HEK293T (cell line): ENCODE measurements at regions not wholly inside any gene's neighbourhood (a gene's known extent, or its start where the extent isn't known, plus 50 kb on each side); places are given as distances from the start of the nearest gene placed in this dataset.

Source experiments
- BHLHE40 ChIP-seq: fragments of 450-650 bp; IDR thresholded peaks from 2 replicates; pipeline ENCODE4 v1.6.1; 2016; ENCODE audit warnings: mild to moderate bottlenecking, moderate library complexity, borderline replicate concordance
- FOXA1 ChIP-seq: fragments of 450-650 bp; IDR thresholded peaks from 2 replicates; pipeline ENCODE4 v1.6.1; 2016; ENCODE audit warnings: mild to moderate bottlenecking
- FOXK2 ChIP-seq: fragments of 450-650 bp; IDR thresholded peaks from 2 replicates; pipeline ENCODE4 v1.6.1; 2016; ENCODE audit warnings: mild to moderate bottlenecking
- FOXM1 ChIP-seq: fragments of 450-650 bp; IDR thresholded peaks from 2 replicates; pipeline ENCODE4 v1.6.1; 2017; ENCODE audit warnings: mild to moderate bottlenecking, borderline replicate concordance
- L3MBTL2 ChIP-seq: fragments of 450-650 bp; conservative IDR thresholded peaks from 2 replicates; pipeline ENCODE4 v1.6.1; 2016; ENCODE audit warnings: mild to moderate bottlenecking
- NFRKB ChIP-seq: fragments of 450-650 bp; IDR thresholded peaks from 2 replicates; pipeline ENCODE4 v1.6.1; 2016; ENCODE audit warnings: mild to moderate bottlenecking, moderate library complexity
- PKNOX1 ChIP-seq: fragments of 450-650 bp; IDR thresholded peaks from 2 replicates; pipeline ENCODE4 v1.6.1; 2016

DNA sequence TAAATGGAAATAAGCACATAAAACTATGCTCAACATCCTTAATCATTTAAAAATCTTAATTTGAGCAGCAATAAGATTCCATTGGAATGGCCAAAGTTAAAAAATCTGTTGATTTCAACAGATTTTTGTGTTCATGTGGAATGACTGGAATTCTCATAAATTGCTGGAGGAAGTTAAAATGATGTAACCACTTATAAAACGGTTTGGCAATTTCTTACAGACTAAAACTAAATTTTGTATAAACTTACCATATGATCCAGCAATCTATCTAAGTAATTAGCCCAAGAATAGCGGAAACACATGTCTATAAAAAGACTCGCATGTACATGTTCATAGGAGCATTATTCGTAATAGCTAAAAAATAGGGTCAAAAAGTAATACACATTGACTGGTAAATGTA lies 1713.6 kb downstream of the SI start:
- TF ChIP-seq FOXM1 = no peak
- no peak for TF ChIP-seq FOXA1
- no peak for TF ChIP-seq BHLHE40
- TF ChIP-seq PKNOX1 = no peak
- no peak for TF ChIP-seq NFRKB
- no peak for TF ChIP-seq L3MBTL2
- no peak for TF ChIP-seq FOXK2
